HCT116 (cell line): ENCODE measurements at regions not wholly inside any gene's neighbourhood (a gene's known extent, or its start where the extent isn't known, plus 50 kb on each side); places are given as distances from the start of the nearest gene placed in this dataset.

Experiments
- CBX3 ChIP-seq: IDR thresholded peaks from 2 replicates; pipeline ENCODE4 v1.6.1; 2012; ENCODE audit warnings: low read depth
- CTCF ChIP-seq, 3 experiments: fragments of 200-600 bp in 1 of 3; sonication (generic) in 1 of 3; IDR thresholded peaks in 2 of 3; conservative IDR thresholded peaks in 1 of 3; 2 replicates each; pipeline ENCODE4 v1.5.1; 2012 to 2017; ENCODE audit warnings: low read depth in 2 of 3, low read length in 2 of 3, antibody characterized with exemption in 1 of 3, borderline replicate concordance in 1 of 3, control low read depth in 1 of 3, mild to moderate bottlenecking in 1 of 3, mixed read lengths in 1 of 3, mixed run types in 1 of 3, moderate library complexity in 1 of 3; ENCODE audit not compliant: insufficient read depth in 1 of 3
- EZH2 ChIP-seq: fragments of 200-600 bp; sonication (generic); IDR thresholded peaks from 2 replicates; pipeline ENCODE4 v1.6.1; 2017; ENCODE audit warnings: antibody characterized with exemption, mixed run types
- EZH2phosphoT487 ChIP-seq: fragments of 200-600 bp; IDR thresholded peaks from 2 replicates; pipeline ENCODE4 v1.6.1; 2018; ENCODE audit warnings: antibody characterized with exemption, borderline replicate concordance
- JUND ChIP-seq: IDR thresholded peaks from 2 replicates; pipeline ENCODE4 v1.6.1; 2012
- POLR2A ChIP-seq: IDR thresholded peaks from 2 replicates; pipeline ENCODE4 v1.7.0; 2011; ENCODE audit warnings: borderline replicate concordance; ENCODE audit not compliant: insufficient read depth, insufficient read length; ENCODE audit errors: extremely low read depth
- POLR2AphosphoS5 ChIP-seq: IDR thresholded peaks from 2 replicates; pipeline ENCODE4 v1.6.1; 2011; ENCODE audit warnings: mild to moderate bottlenecking, low read depth, low read length, moderate library complexity
- SIN3A ChIP-seq: IDR thresholded peaks from 2 replicates; pipeline ENCODE4 v1.6.1; 2012; ENCODE audit warnings: low read depth
- ZNF274 ChIP-seq: fragments of 200-500 bp; sonication (Bioruptor generic); IDR thresholded peaks from 2 replicates; pipeline ENCODE4 v1.6.1; 2014; ENCODE audit warnings: mild to moderate bottlenecking, low read depth, low read length, inconsistent platforms

- TF ChIP-seq CTCF (IDR thresholded peaks at IDR 0.05 in 2 of 3, conservative IDR thresholded peaks at IDR 0.05 in 1 of 3; ENCODE audit: borderline replicate concordance in 1 of 3, insufficient read depth in 1 of 3, low read depth in 2 of 3, low read length in 2 of 3), result no peak
- no peak for TF ChIP-seq POLR2AphosphoS5
- TF ChIP-seq ZNF274, result no peak
- no peak for TF ChIP-seq EZH2phosphoT487
- no peak for TF ChIP-seq POLR2A
- no peak for TF ChIP-seq EZH2
- TF ChIP-seq SIN3A, result no peak
- no peak for TF ChIP-seq JUND
- TF ChIP-seq CBX3, result no peak
These were observed 126.6 kb upstream of the UFM1 start for GRCh38 chr13:38223089-38223488.
